SU-DHL-6 (cell line): ENCODE measurements at regions not wholly inside any gene's neighbourhood (a gene's known extent, or its start where the extent isn't known, plus 50 kb on each side); places are given as distances from the start of the nearest gene placed in this dataset.

Experiments used
- EZH2phosphoT487 ChIP-seq: fragments of 200-600 bp; sonication (generic), shearing (Covaris generic); conservative IDR thresholded peaks from 2 replicates; pipeline ENCODE4 v1.6.1; 2018; ENCODE audit warnings: mild to moderate bottlenecking, antibody characterized with exemption, low read length, moderate library complexity, mixed read lengths
- TF ChIP-seq, protein P1 (sequence below): fragments of 200-600 bp; sonication (generic); IDR thresholded peaks from one replicate; pipeline ENCODE4 v1.5.1; 2017; ENCODE audit warnings: antibody characterized with exemption, mild to moderate bottlenecking, low read length, moderate library complexity; ENCODE audit not compliant: insufficient read depth, poor library complexity, severe bottlenecking

DNA sequence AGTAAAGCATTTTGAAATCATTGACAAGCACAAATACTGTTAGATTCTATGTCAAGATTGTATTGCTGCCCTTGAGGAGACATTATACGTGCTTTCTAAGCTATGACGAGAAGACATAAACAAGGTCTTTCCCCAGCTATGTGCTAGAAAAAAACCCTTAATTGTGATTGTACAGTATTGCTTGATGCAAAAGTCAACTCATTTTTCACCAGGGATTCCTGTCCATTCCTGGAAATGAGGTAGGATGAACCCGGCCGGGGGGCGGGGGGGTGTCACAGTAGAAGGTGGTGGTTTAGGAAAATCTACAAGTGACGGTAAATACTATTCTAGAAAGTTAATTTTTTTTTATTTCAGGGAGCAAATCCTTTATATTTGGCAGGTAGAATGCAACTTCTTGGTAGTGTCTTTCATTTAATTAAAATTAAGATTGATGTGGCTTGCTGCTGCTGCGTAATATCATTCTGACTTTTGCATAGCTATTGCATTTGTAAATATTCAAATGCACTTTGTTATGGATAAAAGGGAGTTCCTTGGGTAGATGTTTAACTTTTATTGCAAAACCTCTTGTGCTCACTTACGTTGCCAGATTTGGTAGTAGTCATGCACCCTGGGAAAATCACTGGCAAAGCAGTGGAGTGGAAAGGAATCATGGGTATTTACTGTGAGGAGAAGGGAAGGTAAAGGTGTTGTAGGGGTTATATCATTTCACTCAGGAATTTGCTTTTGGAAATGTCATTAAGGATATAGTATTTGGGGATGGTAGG lies 164.4 kb upstream of the PRPS1L1 start:
- TF ChIP-seq, protein P1, sequence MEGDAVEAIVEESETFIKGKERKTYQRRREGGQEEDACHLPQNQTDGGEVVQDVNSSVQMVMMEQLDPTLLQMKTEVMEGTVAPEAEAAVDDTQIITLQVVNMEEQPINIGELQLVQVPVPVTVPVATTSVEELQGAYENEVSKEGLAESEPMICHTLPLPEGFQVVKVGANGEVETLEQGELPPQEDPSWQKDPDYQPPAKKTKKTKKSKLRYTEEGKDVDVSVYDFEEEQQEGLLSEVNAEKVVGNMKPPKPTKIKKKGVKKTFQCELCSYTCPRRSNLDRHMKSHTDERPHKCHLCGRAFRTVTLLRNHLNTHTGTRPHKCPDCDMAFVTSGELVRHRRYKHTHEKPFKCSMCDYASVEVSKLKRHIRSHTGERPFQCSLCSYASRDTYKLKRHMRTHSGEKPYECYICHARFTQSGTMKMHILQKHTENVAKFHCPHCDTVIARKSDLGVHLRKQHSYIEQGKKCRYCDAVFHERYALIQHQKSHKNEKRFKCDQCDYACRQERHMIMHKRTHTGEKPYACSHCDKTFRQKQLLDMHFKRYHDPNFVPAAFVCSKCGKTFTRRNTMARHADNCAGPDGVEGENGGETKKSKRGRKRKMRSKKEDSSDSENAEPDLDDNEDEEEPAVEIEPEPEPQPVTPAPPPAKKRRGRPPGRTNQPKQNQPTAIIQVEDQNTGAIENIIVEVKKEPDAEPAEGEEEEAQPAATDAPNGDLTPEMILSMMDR = no peak
- TF ChIP-seq EZH2phosphoT487 = no peak
